Transverse colon (tissue), 4 donors: ENCODE measurements at regions not wholly inside any gene's neighbourhood (a gene's known extent, or its start where the extent isn't known, plus 50 kb on each side); places are given as distances from the start of the nearest gene placed in this dataset.
A peak's percentile ranks its signal among the peaks of the same experiment; 100 is the strongest.

ENCODE experiments used
- DNase-seq: peaks from one replicate; pipeline ENCODE4 v3.0.0-alpha.2; 2019
- H3K27ac ChIP-seq, 4 donors: fragments of 200-600 bp; sonication (generic); 2 replicates each; pipeline ENCODE4 v1.5.1; 2016 to 2018; ENCODE audit warnings: inconsistent platforms in 4 of 4
- H3K27me3 ChIP-seq: fragments of 200-600 bp; sonication (generic); 2 replicates; pipeline ENCODE4 v1.5.1; 2017; ENCODE audit warnings: inconsistent platforms
- H3K36me3 ChIP-seq, 4 donors: fragments of 200-600 bp; sonication (generic); 2 replicates each; pipeline ENCODE4 v1.5.1; 2017 to 2019; ENCODE audit warnings: inconsistent platforms in 4 of 4
- H3K4me1 ChIP-seq, 4 donors: fragments of 200-600 bp; sonication (generic); 2 replicates each; pipeline ENCODE4 v1.5.1; 2017 to 2020; ENCODE audit warnings: inconsistent platforms in 4 of 4
- H3K4me3 ChIP-seq, 4 donors: fragments of 200-600 bp; sonication (generic); 1 replicate in 1 of 4; 2 replicates in 3 of 4; pipeline versions ENCODE4 v1.5.1 to v1.6.1; 2017 to 2019; ENCODE audit warnings: inconsistent platforms in 4 of 4
- H3K9me3 ChIP-seq, 2 donors: fragments of 200-600 bp; sonication (generic); 2 replicates each; pipeline ENCODE4 v1.5.1; 2017 to 2019; ENCODE audit warnings: inconsistent platforms in 2 of 2
- EP300 ChIP-seq: sonication (generic); formaldehyde crosslinking; IDR thresholded peaks from one replicate; pipeline ENCODE4 v1.6.1; 2017; ENCODE audit warnings: antibody characterized with exemption, low read depth
- POLR2A ChIP-seq: fragments of 450-650 bp; IDR thresholded peaks from one replicate; pipeline ENCODE4 v1.6.1; 2016; ENCODE audit warnings: antibody characterized with exemption, mild to moderate bottlenecking, moderate library complexity
- POLR2AphosphoS5 ChIP-seq, 3 donors: sonication (generic); formaldehyde crosslinking; IDR thresholded peaks; one replicate each; pipeline ENCODE4 v1.6.1; 2016; ENCODE audit warnings: antibody characterized with exemption in 3 of 3
- WGBS, 2 donors: methylation state at CpG; one replicate each; pipeline ENCODE4 v1.1.5; 2018; ENCODE audit warnings: low coverage in 1 of 2; 5-methylcytosine and 5-hydroxymethylcytosine counted together
- in situ Hi-C, 4 donors: fragments of 200-750 bp; cut with MboI; loops; one replicate each; pipeline versions ENCODE4 v1.15.0 to v1.15.1; 2017; ENCODE audit warnings: low sequenced_read_pairs in 3 of 4, low pct_ligation_motif_present in 1 of 4, low pct_unique_long_range_greater_than_20kb in 1 of 4
- intact Hi-C: fragments of 100-400 bp; cut with DNase I; formaldehyde crosslinking; loops from one replicate; pipeline ENCODE4 v1.15.1; 2023; ENCODE audit warnings: low total_unique reads
- TF ChIP-seq, protein P1 (sequence below), 5 experiments: fragments of 200-600 bp in 3 of 5; fragments of 450-650 bp in 2 of 5; sonication (generic) in 3 of 5; IDR thresholded peaks; 1 replicate in 2 of 5; 2 replicates in 3 of 5; pipeline ENCODE4 v1.5.1; 2016 to 2017; ENCODE audit warnings: antibody characterized with exemption in 5 of 5, inconsistent platforms in 3 of 5, mild to moderate bottlenecking in 2 of 5, moderate library complexity in 1 of 5

DNA sequence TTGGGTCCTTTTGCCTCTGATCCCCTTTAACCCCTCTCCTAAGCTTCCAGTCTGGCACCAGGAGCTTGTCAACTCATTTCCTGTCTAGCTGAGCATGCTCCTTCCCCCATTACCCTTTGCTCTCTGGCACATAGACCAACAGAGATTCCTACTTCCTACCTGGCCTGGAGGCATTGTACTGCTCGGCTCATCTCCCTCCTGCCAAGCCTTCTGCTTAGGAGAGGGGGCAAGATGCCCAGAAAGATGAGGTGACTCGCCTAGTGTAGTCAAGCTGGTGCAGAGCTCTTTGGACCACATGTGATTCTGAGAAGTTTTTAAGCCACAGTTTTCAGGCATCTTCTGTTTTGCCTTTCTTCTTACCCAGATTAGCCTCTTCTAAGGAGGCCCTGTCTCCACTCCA, 95.4 kb downstream of the ZNF621 start:
- in situ Hi-C loops = no loop called here
- DNase-seq = no peak

GRCh38 chr3:40621252-40621651, 96.5 kb downstream of the ZNF621 start:
- 81% methylated on average over 4 of the region's 4 CpGs; no CpG with 5 or more reads in 1 of the 2 donors for whole genome bisulfite sequencing, 2 donors
- no peak for DNase-seq
- in situ Hi-C loops = no loop called here
- Histone ChIP-seq H3K27ac (no peak overlapping the region), H3K36me3 (no peaks in the 10 kb centered on the region), H3K4me3 (no peak overlapping the region), H3K27me3 (peaks cover 5% of the 10 kb centered on the region), H3K9me3 (peaks cover 0 to 3% of the 10 kb centered on the region in 2 donors), H3K4me1 (no peaks in the 10 kb centered on the region)
- TF ChIP-seq POLR2A (no peak), POLR2AphosphoS5 (IDR thresholded peaks at IDR 0.05) (no peak), EP300 (no peak)
- TF ChIP-seq, protein P1, sequence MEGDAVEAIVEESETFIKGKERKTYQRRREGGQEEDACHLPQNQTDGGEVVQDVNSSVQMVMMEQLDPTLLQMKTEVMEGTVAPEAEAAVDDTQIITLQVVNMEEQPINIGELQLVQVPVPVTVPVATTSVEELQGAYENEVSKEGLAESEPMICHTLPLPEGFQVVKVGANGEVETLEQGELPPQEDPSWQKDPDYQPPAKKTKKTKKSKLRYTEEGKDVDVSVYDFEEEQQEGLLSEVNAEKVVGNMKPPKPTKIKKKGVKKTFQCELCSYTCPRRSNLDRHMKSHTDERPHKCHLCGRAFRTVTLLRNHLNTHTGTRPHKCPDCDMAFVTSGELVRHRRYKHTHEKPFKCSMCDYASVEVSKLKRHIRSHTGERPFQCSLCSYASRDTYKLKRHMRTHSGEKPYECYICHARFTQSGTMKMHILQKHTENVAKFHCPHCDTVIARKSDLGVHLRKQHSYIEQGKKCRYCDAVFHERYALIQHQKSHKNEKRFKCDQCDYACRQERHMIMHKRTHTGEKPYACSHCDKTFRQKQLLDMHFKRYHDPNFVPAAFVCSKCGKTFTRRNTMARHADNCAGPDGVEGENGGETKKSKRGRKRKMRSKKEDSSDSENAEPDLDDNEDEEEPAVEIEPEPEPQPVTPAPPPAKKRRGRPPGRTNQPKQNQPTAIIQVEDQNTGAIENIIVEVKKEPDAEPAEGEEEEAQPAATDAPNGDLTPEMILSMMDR (IDR thresholded peaks at IDR 0.05) = no peak
- intact Hi-C loops = no loop called here

More for the DNA sequence above, 95.4 kb downstream of the ZNF621 start:
- no peak overlapping the region for H3K27ac ChIP-seq
- no peaks in the 10 kb centered on the region for H3K4me1 ChIP-seq
- peaks cover 14% of the 10 kb centered on the region for H3K27me3 ChIP-seq
- WGBS, 2 donors = 67% methylated on average over 2 of the region's 2 CpGs; no CpG with 5 or more reads in 1 of the 2 donors
- peaks cover 0 to 3% of the 10 kb centered on the region in 2 donors for H3K9me3 ChIP-seq
- TF ChIP-seq EP300 (no peak), POLR2A (no peak), POLR2AphosphoS5 (IDR thresholded peaks at IDR 0.05) (no peak)
- TF ChIP-seq, protein P1 (IDR thresholded peaks at IDR 0.05) = no peak
- H3K4me3 ChIP-seq = no peak overlapping the region
- intact Hi-C loops = no loop called here
- H3K36me3 ChIP-seq = no peaks in the 10 kb centered on the region

DNA sequence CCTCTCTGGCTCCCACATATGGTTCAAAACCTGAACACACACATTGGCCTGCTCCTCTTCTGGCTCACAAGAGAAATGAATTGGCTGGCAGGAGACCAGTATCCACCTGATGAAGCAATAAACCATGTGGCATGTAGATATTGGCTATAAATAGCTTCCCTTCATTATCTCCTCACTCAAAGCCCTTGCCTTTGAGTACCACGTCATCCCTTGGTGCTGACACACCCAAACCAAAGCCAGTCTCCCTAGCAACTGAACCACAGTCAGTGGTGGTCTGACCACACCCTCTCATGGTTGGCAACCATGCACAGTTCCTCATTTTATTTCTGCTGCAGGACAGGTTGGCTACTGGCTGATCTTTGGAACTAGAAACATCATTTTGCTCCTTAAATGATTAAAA, 98.8 kb downstream of the ZNF621 start:
- no peaks in the 10 kb centered on the region for H3K4me1 ChIP-seq
- 46% methylated on average over 1 of the region's 1 CpG; no CpG with 5 or more reads in 1 of the 2 donors for WGBS, 2 donors
- peak; percentile 38 for DNase-seq
- H3K9me3 ChIP-seq = peaks cover 3 to 4% of the 10 kb centered on the region in 2 donors
- H3K27me3 ChIP-seq = no peaks in the 10 kb centered on the region
- H3K27ac ChIP-seq = peak overlapping the region in 1 of 4 donors; percentile 12
- no peak overlapping the region for H3K4me3 ChIP-seq
- no peaks in the 10 kb centered on the region for H3K36me3 ChIP-seq
- intact Hi-C loops = no loop called here
- no peak for TF ChIP-seq EP300
- TF ChIP-seq POLR2AphosphoS5 (IDR thresholded peaks at IDR 0.05) = no peak
- TF ChIP-seq POLR2A = no peak
- TF ChIP-seq, protein P1 (IDR thresholded peaks at IDR 0.05) = no peak
- in situ Hi-C loops = no loop called here

DNA sequence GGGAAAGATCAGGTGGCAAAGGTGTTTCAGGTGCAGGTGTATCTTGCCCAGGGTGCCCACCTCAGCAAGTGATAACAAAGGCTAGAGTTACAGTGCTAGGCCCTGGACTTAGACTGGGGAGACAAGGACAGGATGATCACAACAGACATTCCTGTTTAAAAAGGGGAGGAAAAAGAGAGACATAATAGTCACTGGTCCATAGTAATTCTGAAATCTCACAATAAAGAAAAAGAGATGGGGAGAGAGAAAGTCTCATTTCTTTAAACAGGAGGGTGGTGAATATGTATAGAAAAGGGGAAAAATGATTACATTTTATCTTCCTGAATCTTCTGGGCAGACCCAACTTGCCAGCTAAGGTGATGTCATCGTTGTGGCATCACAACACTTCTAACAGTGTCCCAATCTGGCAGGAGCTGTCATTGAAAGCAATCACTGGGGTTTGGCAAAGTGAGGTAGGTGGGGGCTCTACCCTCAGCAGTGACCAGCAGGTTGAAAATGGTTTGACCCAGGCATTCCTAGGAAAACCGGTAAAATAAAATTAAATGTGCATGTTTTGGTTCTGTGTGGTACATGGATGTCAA, 99.5 kb downstream of the ZNF621 start:
- no peaks in the 10 kb centered on the region for H3K27me3 ChIP-seq
- no peaks in the 10 kb centered on the region for H3K4me1 ChIP-seq
- no peak for DNase-seq
- intact Hi-C loops = no loop called here
- no peaks in the 10 kb centered on the region for H3K36me3 ChIP-seq
- H3K4me3 ChIP-seq = no peak overlapping the region
- WGBS, 2 donors = 91 to 100% methylated on average over 1 to 2 of the region's 2 CpGs
- TF ChIP-seq, protein P1 (IDR thresholded peaks at IDR 0.05) = no peak
- no peak for TF ChIP-seq POLR2A
- H3K27ac ChIP-seq = peak overlapping the region in 1 of 4 donors; percentile 12
- in situ Hi-C loops = no loop called here
- H3K9me3 ChIP-seq = peaks cover 4 to 8% of the 10 kb centered on the region in 2 donors
